Skeletal muscle tissue (tissue), 3 donors: ENCODE measurements at regions not wholly inside any gene's neighbourhood (a gene's known extent, or its start where the extent isn't known, plus 50 kb on each side); places are given as distances from the start of the nearest gene placed in this dataset.

Experiments
- H3K27ac ChIP-seq: one replicate; pipeline ENCODE4 v1.7.0; 2013; ENCODE audit warnings: mild to moderate bottlenecking, low read depth, low read length, inconsistent platforms
- H3K27me3 ChIP-seq, 3 donors: one replicate each; pipeline ENCODE4 v1.7.0; 2013; ENCODE audit warnings: low read length in 3 of 3; ENCODE audit not compliant: control insufficient read depth in 3 of 3, insufficient read depth in 3 of 3
- H3K36me3 ChIP-seq, 3 donors: one replicate each; pipeline ENCODE4 v1.7.0; 2013; ENCODE audit warnings: low read length in 3 of 3; ENCODE audit not compliant: control insufficient read depth in 3 of 3, insufficient read depth in 3 of 3
- H3K4me1 ChIP-seq, 3 donors: one replicate each; pipeline ENCODE4 v1.7.0; 2013; ENCODE audit warnings: low read length in 3 of 3, mild to moderate bottlenecking in 3 of 3; ENCODE audit not compliant: control insufficient read depth in 3 of 3, insufficient read depth in 3 of 3
- H3K4me3 ChIP-seq, 3 donors: one replicate each; pipeline ENCODE4 v1.7.0; 2013; ENCODE audit warnings: low read length in 3 of 3
- H3K9ac ChIP-seq, 3 donors: one replicate each; pipeline ENCODE4 v1.7.0; 2013; ENCODE audit warnings: low read length in 3 of 3, mild to moderate bottlenecking in 3 of 3, moderate library complexity in 2 of 3, low read depth in 1 of 3
- H3K9me3 ChIP-seq, 3 donors: one replicate each; pipeline ENCODE4 v1.7.0; 2013; ENCODE audit warnings: low read length in 3 of 3; ENCODE audit not compliant: control insufficient read depth in 3 of 3
- donor health status: Osteomylitis.

- no peaks in the 10 kb centered on the region for H3K4me1 ChIP-seq
- no peak overlapping the region for H3K9ac ChIP-seq
- no peaks in the 10 kb centered on the region for H3K27me3 ChIP-seq
- no peak overlapping the region for H3K4me3 ChIP-seq
- no peaks in the 10 kb centered on the region for H3K9me3 ChIP-seq
- no peak overlapping the region for H3K27ac ChIP-seq
- H3K36me3 ChIP-seq = no peaks in the 10 kb centered on the region
These were observed 164.6 kb upstream of the KCND2 start for GRCh38 chr7:120108376-120108775.

- Histone ChIP-seq H3K4me3 (no peak overlapping the region), H3K4me1 (peaks cover 0 to 4% (median 0%) of the 10 kb centered on the region in 3 donors), H3K9ac (no peak overlapping the region), H3K9me3 (no peaks in the 10 kb centered on the region), H3K36me3 (no peaks in the 10 kb centered on the region), H3K27me3 (no peaks in the 10 kb centered on the region), H3K27ac (no peak overlapping the region)
These were observed 162.8 kb upstream of the KCND2 start for GRCh38 chr7:120110169-120110568.

GRCh38 chr7:120114626-120115025 is 158.3 kb upstream of the KCND2 start:
- H3K9me3 ChIP-seq = no peaks in the 10 kb centered on the region
- H3K36me3 ChIP-seq = no peaks in the 10 kb centered on the region
- no peaks in the 10 kb centered on the region for H3K27me3 ChIP-seq
- no peak overlapping the region for H3K9ac ChIP-seq
- no peak overlapping the region for H3K27ac ChIP-seq
- no peak overlapping the region for H3K4me3 ChIP-seq
- H3K4me1 ChIP-seq = peaks cover 0 to 4% (median 0%) of the 10 kb centered on the region in 3 donors

- Histone ChIP-seq H3K4me1 (no peaks in the 10 kb centered on the region), H3K27me3 (no peaks in the 10 kb centered on the region), H3K9ac (no peak overlapping the region)
These were observed 149.4 kb upstream of the KCND2 start for GRCh38 chr7:120123528-120123927.

GRCh38 chr7:120131096-120131839 is 141.7 kb upstream of the KCND2 start:
- Histone ChIP-seq H3K36me3 (no peaks in the 10 kb centered on the region), H3K4me3 (no peak overlapping the region), H3K27me3 (no peaks in the 10 kb centered on the region), H3K27ac (no peak overlapping the region), H3K4me1 (no peaks in the 10 kb centered on the region), H3K9me3 (no peaks in the 10 kb centered on the region), H3K9ac (no peak overlapping the region)

More at GRCh38 chr7:120123528-120123927, 149.4 kb upstream of the KCND2 start:
- Histone ChIP-seq H3K4me3 (no peak overlapping the region), H3K9me3 (no peaks in the 10 kb centered on the region), H3K27ac (no peak overlapping the region), H3K36me3 (no peaks in the 10 kb centered on the region)

GRCh38 chr7:120138497-120138896 is 134.5 kb upstream of the KCND2 start:
- H3K27me3 ChIP-seq = no peaks in the 10 kb centered on the region
- peaks cover 0 to 3% (median 0%) of the 10 kb centered on the region in 3 donors for H3K9me3 ChIP-seq
- no peaks in the 10 kb centered on the region for H3K36me3 ChIP-seq
- no peak overlapping the region for H3K9ac ChIP-seq
- no peak overlapping the region for H3K27ac ChIP-seq
- no peaks in the 10 kb centered on the region for H3K4me1 ChIP-seq
- no peak overlapping the region for H3K4me3 ChIP-seq

GRCh38 chr7:120156476-120156875 is 116.5 kb upstream of the KCND2 start:
- Histone ChIP-seq H3K27ac (no peak overlapping the region), H3K4me3 (no peak overlapping the region), H3K9ac (no peak overlapping the region), H3K27me3 (no peaks in the 10 kb centered on the region), H3K4me1 (no peaks in the 10 kb centered on the region), H3K36me3 (no peaks in the 10 kb centered on the region), H3K9me3 (no peaks in the 10 kb centered on the region)

GRCh38 chr7:120160166-120160565 is 112.8 kb upstream of the KCND2 start:
- H3K27me3 ChIP-seq = no peaks in the 10 kb centered on the region
- H3K27ac ChIP-seq = no peak overlapping the region
- no peaks in the 10 kb centered on the region for H3K9me3 ChIP-seq
- H3K4me1 ChIP-seq = no peaks in the 10 kb centered on the region
- H3K36me3 ChIP-seq = no peaks in the 10 kb centered on the region
- no peak overlapping the region for H3K9ac ChIP-seq
- no peak overlapping the region for H3K4me3 ChIP-seq

GRCh38 chr7:120163449-120163848 is 109.5 kb upstream of the KCND2 start:
- H3K4me3 ChIP-seq = no peak overlapping the region
- H3K9ac ChIP-seq = no peak overlapping the region
- H3K27ac ChIP-seq = no peak overlapping the region
- no peaks in the 10 kb centered on the region for H3K36me3 ChIP-seq
- H3K9me3 ChIP-seq = no peaks in the 10 kb centered on the region
- no peaks in the 10 kb centered on the region for H3K4me1 ChIP-seq
- no peaks in the 10 kb centered on the region for H3K27me3 ChIP-seq

GRCh38 chr7:120165227-120165626 is 107.7 kb upstream of the KCND2 start:
- Histone ChIP-seq H3K36me3 (no peaks in the 10 kb centered on the region), H3K4me1 (no peaks in the 10 kb centered on the region), H3K9ac (no peak overlapping the region), H3K9me3 (no peaks in the 10 kb centered on the region), H3K27me3 (no peaks in the 10 kb centered on the region), H3K4me3 (no peak overlapping the region), H3K27ac (no peak overlapping the region)
